GM21723 (cell line): ENCODE measurements at regions not wholly inside any gene's neighbourhood (a gene's known extent, or its start where the extent isn't known, plus 50 kb on each side); places are given as distances from the start of the nearest gene placed in this dataset.

ENCODE experiments used
- ATAC-seq: cut with Tn5 transposase; IDR thresholded peaks from one replicate; pipeline ENCODE4 v1.9.1; 2021; ENCODE audit warnings: mild to moderate bottlenecking, moderate library complexity; ENCODE audit not compliant: unreplicated experiment

GRCh38 chr1:81237473-81238089 is 563.2 kb upstream of the ADGRL2 start:
- no peak for ATAC-seq

GRCh38 chr1:81234237-81234636 is 566.5 kb upstream of the ADGRL2 start:
- no peak for ATAC-seq

GRCh38 chr1:81233591-81233990 is 567.1 kb upstream of the ADGRL2 start:
- no peak for ATAC-seq

- no peak for ATAC-seq
Observed at GRCh38 chr1:81232420-81232819, 568.3 kb upstream of the ADGRL2 start.

GRCh38 chr1:81231729-81232038 is 569.0 kb upstream of the ADGRL2 start:
- ATAC-seq = no peak

GRCh38 chr1:81230983-81231728 is 569.6 kb upstream of the ADGRL2 start:
- no peak for ATAC-seq

GRCh38 chr1:81228926-81229325 is 571.8 kb upstream of the ADGRL2 start:
- no peak for ATAC-seq

- ATAC-seq = no peak
Observed at GRCh38 chr1:81226603-81226928, 574.2 kb upstream of the ADGRL2 start.

GRCh38 chr1:81225789-81226602 is 574.7 kb upstream of the ADGRL2 start:
- ATAC-seq = no peak

- no peak for ATAC-seq
Observed at GRCh38 chr1:81224222-81224621, 576.5 kb upstream of the ADGRL2 start.

GRCh38 chr1:81221564-81221963 is 579.2 kb upstream of the ADGRL2 start:
- ATAC-seq = no peak

GRCh38 chr1:81220614-81221071 is 580.1 kb upstream of the ADGRL2 start:
- ATAC-seq = no peak

GRCh38 chr1:81217058-81217457 is 583.7 kb upstream of the ADGRL2 start:
- ATAC-seq = no peak

GRCh38 chr1:81213279-81213678 is 587.5 kb upstream of the ADGRL2 start:
- ATAC-seq = no peak

GRCh38 chr1:81209461-81209860 is 591.3 kb upstream of the ADGRL2 start:
- ATAC-seq = no peak

GRCh38 chr1:81208441-81208840 is 592.3 kb upstream of the ADGRL2 start:
- no peak for ATAC-seq

GRCh38 chr1:81205956-81206355 is 594.8 kb upstream of the ADGRL2 start:
- ATAC-seq = no peak

- ATAC-seq = no peak
Observed at GRCh38 chr1:81201779-81202178, 599.0 kb upstream of the ADGRL2 start.

- ATAC-seq = no peak
Observed at GRCh38 chr1:81197591-81197990, 603.1 kb upstream of the ADGRL2 start.

- ATAC-seq = no peak
Observed at GRCh38 chr1:81192647-81193642, 607.8 kb upstream of the ADGRL2 start.

- no peak for ATAC-seq
Observed at GRCh38 chr1:81190003-81190402, 610.7 kb upstream of the ADGRL2 start.
